ENCODE measurements at regions not wholly inside any gene's neighbourhood (a gene's known extent, or its start where the extent isn't known, plus 50 kb on each side); places are given as distances from the start of the nearest gene placed in this dataset.
A peak's percentile ranks its signal among the peaks of the same experiment; 100 is the strongest.

DNA sequence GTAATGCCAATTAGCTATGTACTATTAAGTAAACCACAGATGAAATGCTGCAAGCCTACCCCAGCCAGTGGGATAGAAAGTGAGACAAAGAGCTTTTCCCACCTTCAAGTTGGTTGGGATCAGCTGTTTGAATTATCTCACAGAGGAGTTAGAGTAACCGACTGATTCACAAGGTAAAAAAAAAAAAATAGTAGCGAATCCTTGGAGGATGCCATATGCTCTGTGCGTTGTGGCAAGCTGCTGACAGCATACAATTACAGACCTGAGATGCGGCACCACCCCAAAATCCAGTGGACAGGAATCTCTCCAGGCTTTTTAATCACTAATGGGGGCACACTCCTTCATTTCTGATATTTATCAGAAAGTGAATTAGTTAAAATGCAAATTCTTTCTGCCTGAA, 157.0 kb upstream of the RMST start:
- H3K9ac ChIP-seq (ENCODE audit: low read length): no peak overlapping the region
- peaks cover 16 to 18% of the 10 kb centered on the region in 2 donors for H3K4me1 ChIP-seq (ENCODE audit: control insufficient read depth in 2 of 2, insufficient read depth in 2 of 2, low read length in 2 of 2)
- H3K27me3 ChIP-seq (replicated peaks in 1 of 4; ENCODE audit: control extremely low read depth in 1 of 4, control insufficient read depth in 3 of 4, insufficient read depth in 4 of 4, low read length in 3 of 4): peaks cover 0 to 11% (median 0%) of the 10 kb centered on the region in 4 experiments
- H2AFZ ChIP-seq (ENCODE audit: insufficient read depth, low read depth, low read length, poor library complexity, severe bottlenecking): no peak overlapping the region
- peaks cover 24% of the 10 kb centered on the region for H3K27me3 Mint-ChIP-seq
- no peak overlapping the region for H3K4me3 ChIP-seq (ENCODE audit: control extremely low read depth in 1 of 5, extremely low read depth in 1 of 5, insufficient read depth in 1 of 5, low read depth in 2 of 5, low read length in 4 of 5)
- peaks cover 0 to 4% (median 1%) of the 10 kb centered on the region in 3 donors for H3K9me3 ChIP-seq (ENCODE audit: control extremely low read depth in 1 of 3, control insufficient read depth in 2 of 3, insufficient read depth in 1 of 3, low read length in 2 of 3)
- H4K20me1 ChIP-seq (ENCODE audit: control insufficient read depth, insufficient read depth, low read length, poor library complexity, severe bottlenecking): no peaks in the 10 kb centered on the region
- no peaks in the 10 kb centered on the region for H3K9me3 Mint-ChIP-seq (ENCODE audit: insufficient read depth)
- peaks cover 26% of the 10 kb centered on the region for H3K4me1 Mint-ChIP-seq
- WGBS (ENCODE audit: insufficient coverage): 94% methylated on average over 4 of the region's 4 CpGs
- ATAC-seq (ENCODE audit: low read depth) (no peak), DNase-seq (no peak)
- no peaks in the 10 kb centered on the region for H3K79me2 ChIP-seq (ENCODE audit: control insufficient read depth, insufficient read depth, low read length)
- H3K36me3 ChIP-seq (replicated peaks in 1 of 2; ENCODE audit: control extremely low read depth in 1 of 2, control insufficient read depth in 1 of 2, extremely low read depth in 1 of 2, insufficient read depth in 2 of 2, low read length in 1 of 2): no peaks in the 10 kb centered on the region
- intact Hi-C loops (cut with micrococcal nuclease): loop anchor here (5.0 to 10.0 kb wide), 2 partner anchors 318 to 1089 kb away; no protein-coding TSS in a partner anchor
- POLR2A ChIA-PET: interaction anchor here (0.7 kb wide), 1 partner anchor 399 kb away, joined by 4 read pairs; no protein-coding TSS in a partner anchor
- TF ChIP-seq, protein P1, sequence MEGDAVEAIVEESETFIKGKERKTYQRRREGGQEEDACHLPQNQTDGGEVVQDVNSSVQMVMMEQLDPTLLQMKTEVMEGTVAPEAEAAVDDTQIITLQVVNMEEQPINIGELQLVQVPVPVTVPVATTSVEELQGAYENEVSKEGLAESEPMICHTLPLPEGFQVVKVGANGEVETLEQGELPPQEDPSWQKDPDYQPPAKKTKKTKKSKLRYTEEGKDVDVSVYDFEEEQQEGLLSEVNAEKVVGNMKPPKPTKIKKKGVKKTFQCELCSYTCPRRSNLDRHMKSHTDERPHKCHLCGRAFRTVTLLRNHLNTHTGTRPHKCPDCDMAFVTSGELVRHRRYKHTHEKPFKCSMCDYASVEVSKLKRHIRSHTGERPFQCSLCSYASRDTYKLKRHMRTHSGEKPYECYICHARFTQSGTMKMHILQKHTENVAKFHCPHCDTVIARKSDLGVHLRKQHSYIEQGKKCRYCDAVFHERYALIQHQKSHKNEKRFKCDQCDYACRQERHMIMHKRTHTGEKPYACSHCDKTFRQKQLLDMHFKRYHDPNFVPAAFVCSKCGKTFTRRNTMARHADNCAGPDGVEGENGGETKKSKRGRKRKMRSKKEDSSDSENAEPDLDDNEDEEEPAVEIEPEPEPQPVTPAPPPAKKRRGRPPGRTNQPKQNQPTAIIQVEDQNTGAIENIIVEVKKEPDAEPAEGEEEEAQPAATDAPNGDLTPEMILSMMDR (IDR thresholded peaks at IDR 0.05): no peak
- TF ChIP-seq EZH2 (IDR thresholded peaks at IDR 0.05; ENCODE audit: borderline replicate concordance, insufficient read depth, low read depth, low read length, poor library complexity, severe bottlenecking): no peak
- peak overlapping the region; percentile 33 for H3K4me2 ChIP-seq (replicated peaks; ENCODE audit: low read depth, low read length, poor library complexity, severe bottlenecking)
- no peak overlapping the region for H3K4me3 Mint-ChIP-seq
- CTCF ChIA-PET: interaction anchor here (1.1 to 9.4 kb wide), 4 partner anchors 9 to 808 kb away, joined by 3 to 126 read pairs (median 3); no protein-coding TSS in a partner anchor
- H3K27ac Mint-ChIP-seq: no peak overlapping the region
- H3K27ac ChIP-seq (ENCODE audit: low read length in 2 of 2): no peak overlapping the region

DNA sequence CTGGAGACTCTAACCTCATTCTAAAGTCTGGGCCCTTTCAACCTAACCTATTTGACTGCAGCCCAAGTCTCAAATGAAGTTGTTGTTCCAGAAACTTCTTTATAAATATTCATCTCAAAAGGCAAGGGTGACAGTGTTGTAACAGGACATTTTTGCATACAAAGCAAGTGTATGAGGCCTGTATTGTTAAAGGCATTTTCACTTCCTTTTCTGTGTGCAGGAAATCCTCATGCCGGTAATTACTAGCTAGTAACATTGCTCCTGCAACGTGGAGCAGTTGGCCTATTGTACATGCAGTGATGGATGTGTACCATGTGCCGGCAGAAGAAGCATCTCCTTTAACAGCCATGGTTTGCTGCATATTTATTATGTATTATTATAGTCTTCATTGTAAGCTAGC, 156.5 kb upstream of the RMST start:
- Histone ChIP-seq H4K20me1 (ENCODE audit: control insufficient read depth, insufficient read depth, low read length, poor library complexity, severe bottlenecking) (no peaks in the 10 kb centered on the region), H3K36me3 (replicated peaks in 1 of 2; ENCODE audit: control extremely low read depth in 1 of 2, control insufficient read depth in 1 of 2, extremely low read depth in 1 of 2, insufficient read depth in 2 of 2, low read length in 1 of 2) (no peaks in the 10 kb centered on the region), H3K4me1 (ENCODE audit: control insufficient read depth in 2 of 2, insufficient read depth in 2 of 2, low read length in 2 of 2) (peaks cover 16 to 18% of the 10 kb centered on the region in 2 donors), H3K27me3 (replicated peaks in 1 of 4; ENCODE audit: control extremely low read depth in 1 of 4, control insufficient read depth in 3 of 4, insufficient read depth in 4 of 4, low read length in 3 of 4) (peaks cover 0 to 11% (median 0%) of the 10 kb centered on the region in 4 experiments), H3K9ac (ENCODE audit: low read length) (no peak overlapping the region), H3K4me2 (replicated peaks; ENCODE audit: low read depth, low read length, poor library complexity, severe bottlenecking) (peak overlapping the region; percentile 33), H2AFZ (ENCODE audit: insufficient read depth, low read depth, low read length, poor library complexity, severe bottlenecking) (no peak overlapping the region), H3K9me3 (ENCODE audit: control extremely low read depth in 1 of 3, control insufficient read depth in 2 of 3, insufficient read depth in 1 of 3, low read length in 2 of 3) (peaks cover 0 to 4% (median 1%) of the 10 kb centered on the region in 3 donors), H3K27ac (ENCODE audit: low read length in 2 of 2) (no peak overlapping the region), H3K4me3 (ENCODE audit: control extremely low read depth in 1 of 5, extremely low read depth in 1 of 5, insufficient read depth in 1 of 5, low read depth in 2 of 5, low read length in 4 of 5) (no peak overlapping the region), H3K79me2 (ENCODE audit: control insufficient read depth, insufficient read depth, low read length) (no peaks in the 10 kb centered on the region)
- DNase-seq (peak; percentile 58), ATAC-seq (ENCODE audit: low read depth) (peak; percentile 85)
- Mint-ChIP-seq H3K9me3 (ENCODE audit: insufficient read depth) (no peaks in the 10 kb centered on the region), H3K27ac (peak overlapping the region; percentile 38), H3K4me3 (peak overlapping the region; percentile 14), H3K27me3 (peaks cover 25% of the 10 kb centered on the region), H3K4me1 (peaks cover 26% of the 10 kb centered on the region)
- CTCF ChIA-PET: interaction anchor here (1.1 to 9.4 kb wide), 5 partner anchors 9 to 809 kb away, joined by 3 to 126 read pairs (median 3); partner anchors contain the start of gene NEDD1
- POLR2A ChIA-PET: no interaction called here
- no CpG with 5 or more reads among the region's 3 CpGs for WGBS (ENCODE audit: insufficient coverage)
- TF ChIP-seq, protein P1 (IDR thresholded peaks at IDR 0.05): no peak
- TF ChIP-seq EZH2 (IDR thresholded peaks at IDR 0.05; ENCODE audit: borderline replicate concordance, insufficient read depth, low read depth, low read length, poor library complexity, severe bottlenecking): no peak
- intact Hi-C loops (cut with micrococcal nuclease): loop anchor here (5.0 to 10.0 kb wide), 2 partner anchors 319 to 1089 kb away; no protein-coding TSS in a partner anchor

Data from B cell (primary cell).